Natural killer cell (primary cell): ENCODE measurements at regions not wholly inside any gene's neighbourhood (a gene's known extent, or its start where the extent isn't known, plus 50 kb on each side); places are given as distances from the start of the nearest gene placed in this dataset.

ENCODE experiments used
- ATAC-seq, 3 donors: fragments of 150-1000 bp in 2 of 3; fragments of 200-7000 bp in 1 of 3; cut with Tn5 transposase; 1 replicate in 1 of 3; 2 replicates in 2 of 3; pipeline ENCODE4 v1.10.0; 2021; ENCODE audit warnings: mild to moderate bottlenecking in 2 of 3, moderate library complexity in 2 of 3
- DNase-seq, 2 donors: peaks; one replicate each; pipeline versions ENCODE4 v3.0.0 to v3.0.0-alpha.2; 2013 to 2021; ENCODE audit warnings: mixed read lengths in 1 of 2
- H3K27ac ChIP-seq: one replicate; pipeline ENCODE4 v1.5.1; 2013; ENCODE audit warnings: mild to moderate bottlenecking, low read length
- H3K27me3 ChIP-seq: one replicate; pipeline ENCODE4 v1.6.1; 2013; ENCODE audit warnings: low read length; ENCODE audit not compliant: control insufficient read depth, insufficient read depth
- H3K36me3 ChIP-seq: one replicate; pipeline ENCODE4 v1.6.1; 2013; ENCODE audit warnings: low read length; ENCODE audit not compliant: control insufficient read depth, insufficient read depth
- H3K4me1 ChIP-seq: one replicate; pipeline ENCODE4 v1.6.1; 2013; ENCODE audit warnings: low read length; ENCODE audit not compliant: control insufficient read depth, insufficient read depth
- H3K4me3 ChIP-seq: one replicate; pipeline ENCODE4 v1.5.1; 2013; ENCODE audit warnings: low read length
- H3K9me3 ChIP-seq: one replicate; pipeline ENCODE4 v1.6.1; 2013; ENCODE audit warnings: low read length; ENCODE audit not compliant: control insufficient read depth, insufficient read depth
- H3K27ac Mint-ChIP-seq, 2 donors: one replicate each; pipeline ENCODE4 v1.8.0; 2022; ENCODE audit warnings: mild to moderate bottlenecking in 2 of 2, mixed read lengths in 2 of 2, moderate library complexity in 1 of 2
- H3K27me3 Mint-ChIP-seq, 2 donors: one replicate each; pipeline ENCODE4 v1.8.0; 2022; ENCODE audit warnings: low read depth in 2 of 2, mixed read lengths in 2 of 2
- H3K36me3 Mint-ChIP-seq: one replicate; pipeline ENCODE4 v1.8.0; 2022; ENCODE audit warnings: mixed read lengths
- H3K4me1 Mint-ChIP-seq, 2 donors: one replicate each; pipeline ENCODE4 v1.8.0; 2022; ENCODE audit warnings: mixed read lengths in 2 of 2
- H3K4me3 Mint-ChIP-seq: one replicate; pipeline ENCODE4 v1.8.0; 2022; ENCODE audit warnings: mild to moderate bottlenecking, moderate library complexity, mixed read lengths
- H3K9me3 Mint-ChIP-seq, 2 donors: one replicate each; pipeline ENCODE4 v1.8.0; 2022; ENCODE audit warnings: mixed read lengths in 2 of 2
- CTCF ChIP-seq: fragments of 200-600 bp; IDR thresholded peaks from one replicate; pipeline ENCODE4 v1.8.0; 2022; ENCODE audit warnings: antibody characterized with exemption
- WGBS: methylation state at CpG from one replicate; pipeline ENCODE4 v1.1.7; 2013; ENCODE audit warnings: missing lambda C conversion rate; ENCODE audit not compliant: insufficient coverage; 5-methylcytosine and 5-hydroxymethylcytosine counted together
- intact Hi-C: fragments of 100-400 bp; cut with micrococcal nuclease; formaldehyde crosslinking; loops from one replicate; pipeline ENCODE4 v1.14.2; 2022

- ATAC-seq = no peak
- Mint-ChIP-seq H3K9me3 (no peaks in the 10 kb centered on the region), H3K27ac (no peak overlapping the region), H3K4me3 (no peak overlapping the region), H3K36me3 (no peaks in the 10 kb centered on the region), H3K4me1 (no peaks in the 10 kb centered on the region), H3K27me3 (peaks cover 12 to 24% of the 10 kb centered on the region in 2 donors)
- 93% methylated on average over 2 of the region's 2 CpGs for WGBS
- intact Hi-C loops = no loop called here
- Histone ChIP-seq H3K27me3 (no peaks in the 10 kb centered on the region), H3K4me1 (no peaks in the 10 kb centered on the region), H3K27ac (no peak overlapping the region), H3K4me3 (no peak overlapping the region), H3K9me3 (no peaks in the 10 kb centered on the region), H3K36me3 (no peaks in the 10 kb centered on the region)
- no peak for TF ChIP-seq CTCF
- DNase-seq = no peak
These were observed 493.0 kb downstream of the AGTPBP1 start for GRCh38 chr9:85248514-85249312.

GRCh38 chr9:85246541-85246940, 495.2 kb downstream of the AGTPBP1 start:
- no peak overlapping the region for H3K4me3 ChIP-seq
- TF ChIP-seq CTCF = no peak

GRCh38 chr9:85244856-85245255, 496.9 kb downstream of the AGTPBP1 start:
- no peak for DNase-seq
- Mint-ChIP-seq H3K9me3 (peaks cover 0 to 3% of the 10 kb centered on the region in 2 donors), H3K4me3 (no peak overlapping the region), H3K27me3 (peaks cover 20 to 32% of the 10 kb centered on the region in 2 donors), H3K36me3 (peaks cover 3% of the 10 kb centered on the region), H3K4me1 (no peaks in the 10 kb centered on the region), H3K27ac (no peak overlapping the region)
- peaks cover 3% of the 10 kb centered on the region for H3K27me3 ChIP-seq
- no peak for TF ChIP-seq CTCF
- intact Hi-C loops = no loop called here
- no peaks in the 10 kb centered on the region for H3K9me3 ChIP-seq
- no peaks in the 10 kb centered on the region for H3K4me1 ChIP-seq
- no peak overlapping the region for H3K27ac ChIP-seq
- no peaks in the 10 kb centered on the region for H3K36me3 ChIP-seq
- H3K4me3 ChIP-seq = no peak overlapping the region
- WGBS = 72% methylated on average over 3 of the region's 5 CpGs
- ATAC-seq = no peak

More at GRCh38 chr9:85246541-85246940, 495.2 kb downstream of the AGTPBP1 start:
- Mint-ChIP-seq H3K27ac (no peak overlapping the region), H3K4me1 (no peaks in the 10 kb centered on the region), H3K36me3 (no peaks in the 10 kb centered on the region), H3K9me3 (no peaks in the 10 kb centered on the region), H3K4me3 (no peak overlapping the region), H3K27me3 (peaks cover 9 to 17% of the 10 kb centered on the region in 2 donors)
- WGBS = 88% methylated on average over 7 of the region's 7 CpGs
- no peaks in the 10 kb centered on the region for H3K4me1 ChIP-seq
- H3K27me3 ChIP-seq = no peaks in the 10 kb centered on the region
- intact Hi-C loops = no loop called here
- ATAC-seq (no peak), DNase-seq (no peak)
- no peak overlapping the region for H3K27ac ChIP-seq
- H3K36me3 ChIP-seq = no peaks in the 10 kb centered on the region
- no peaks in the 10 kb centered on the region for H3K9me3 ChIP-seq

GRCh38 chr9:85243977-85244376, 497.8 kb downstream of the AGTPBP1 start:
- Mint-ChIP-seq H3K4me1 (no peaks in the 10 kb centered on the region), H3K4me3 (no peak overlapping the region), H3K36me3 (peaks cover 11% of the 10 kb centered on the region), H3K27me3 (peaks cover 21 to 39% of the 10 kb centered on the region in 2 donors), H3K27ac (no peak overlapping the region), H3K9me3 (peaks cover 0 to 3% of the 10 kb centered on the region in 2 donors)
- ATAC-seq (no peak), DNase-seq (no peak)
- Histone ChIP-seq H3K4me1 (no peaks in the 10 kb centered on the region), H3K36me3 (no peaks in the 10 kb centered on the region), H3K27me3 (peaks cover 6% of the 10 kb centered on the region), H3K9me3 (no peaks in the 10 kb centered on the region), H3K4me3 (no peak overlapping the region), H3K27ac (no peak overlapping the region)
- no peak for TF ChIP-seq CTCF
- intact Hi-C loops = no loop called here
- WGBS = 85% methylated on average over 3 of the region's 3 CpGs
